GM12892 (cell line): ENCODE measurements at regions not wholly inside any gene's neighbourhood (a gene's known extent, or its start where the extent isn't known, plus 50 kb on each side); places are given as distances from the start of the nearest gene placed in this dataset.

Experiments used
- POLR2A ChIP-seq: IDR thresholded peaks from 2 replicates; pipeline ENCODE4 v1.6.1; 2011; ENCODE audit warnings: low read depth, low read length, control low read depth
- POLR2AphosphoS5 ChIP-seq: IDR thresholded peaks from 2 replicates; pipeline ENCODE4 v1.6.1; 2011; ENCODE audit warnings: low read depth, low read length, control low read depth
- TAF1 ChIP-seq: IDR thresholded peaks from 2 replicates; pipeline ENCODE4 v1.6.1; 2011; ENCODE audit warnings: low read depth, mild to moderate bottlenecking, control low read depth, low read length, borderline replicate concordance

DNA sequence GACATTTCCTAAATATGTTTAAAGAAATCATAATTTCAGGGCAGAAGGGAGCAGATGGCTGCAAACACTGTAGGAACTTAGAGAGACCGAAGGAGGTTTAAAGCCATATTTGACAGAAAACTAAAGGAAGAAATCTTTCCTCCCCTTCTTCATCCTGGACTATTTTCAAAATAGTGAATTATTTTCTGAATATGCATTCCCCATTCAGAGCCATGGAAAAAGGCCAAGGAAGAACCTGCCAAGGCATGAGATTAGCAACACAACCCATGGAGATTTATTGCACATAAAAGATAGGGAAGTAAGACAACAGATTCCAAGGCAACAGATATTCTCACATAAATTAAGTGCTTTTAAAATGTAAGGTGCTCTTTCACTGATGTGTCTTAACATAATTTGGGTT lies 233.3 kb upstream of the ADAMTS16 start:
- TF ChIP-seq POLR2A, result no peak
- TF ChIP-seq POLR2AphosphoS5, result no peak
- no peak for TF ChIP-seq TAF1
